ENCODE measurements at regions not wholly inside any gene's neighbourhood (a gene's known extent, or its start where the extent isn't known, plus 50 kb on each side); places are given as distances from the start of the nearest gene placed in this dataset.

DNA sequence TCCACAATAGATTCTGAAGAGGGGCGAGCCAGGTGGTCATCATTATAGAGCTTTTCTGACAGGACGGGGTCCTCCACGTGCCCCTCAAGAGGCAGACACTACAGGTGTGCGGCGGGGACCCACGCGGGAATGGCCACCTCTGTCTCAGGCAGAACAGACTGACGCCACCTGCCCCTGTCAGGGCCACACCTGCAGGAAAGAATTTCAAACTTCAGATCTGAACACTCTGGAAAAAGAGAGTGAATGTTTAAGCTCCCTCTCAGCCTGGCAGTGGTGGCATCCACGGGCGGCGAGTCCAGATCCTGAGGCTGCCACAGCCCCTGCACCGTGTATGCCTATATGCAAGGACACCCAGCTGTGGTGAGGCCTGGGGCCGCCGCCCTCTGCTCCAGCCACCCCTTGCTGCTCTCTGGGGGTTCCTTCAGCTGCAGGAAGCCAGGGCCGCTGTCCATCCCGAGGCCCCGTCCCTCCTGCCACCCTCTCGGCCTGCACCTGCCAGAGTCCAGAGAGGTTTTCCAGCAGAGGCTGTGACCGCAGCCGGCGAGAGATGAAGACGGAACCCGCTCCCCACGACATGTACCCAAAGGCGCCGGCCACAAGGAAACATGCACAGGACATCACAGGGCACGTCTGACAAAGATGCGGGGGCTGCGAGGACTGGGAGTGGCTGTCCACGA is 234.9 kb downstream of the ERMARD start:
- TF ChIP-seq ZNF274 (IDR thresholded peaks at IDR 0.05; ENCODE audit: low read depth, low read length) = no peak
- no peak for TF ChIP-seq SUZ12 (IDR thresholded peaks at IDR 0.05; ENCODE audit: extremely low read depth, insufficient read depth, insufficient read length)
- TF ChIP-seq YY1 (IDR thresholded peaks at IDR 0.05; ENCODE audit: insufficient read depth, insufficient read length) = no peak

Measured in NT2/D1 (cell line).